ENCODE measurements at regions not wholly inside any gene's neighbourhood (a gene's known extent, or its start where the extent isn't known, plus 50 kb on each side); places are given as distances from the start of the nearest gene placed in this dataset.

DNA sequence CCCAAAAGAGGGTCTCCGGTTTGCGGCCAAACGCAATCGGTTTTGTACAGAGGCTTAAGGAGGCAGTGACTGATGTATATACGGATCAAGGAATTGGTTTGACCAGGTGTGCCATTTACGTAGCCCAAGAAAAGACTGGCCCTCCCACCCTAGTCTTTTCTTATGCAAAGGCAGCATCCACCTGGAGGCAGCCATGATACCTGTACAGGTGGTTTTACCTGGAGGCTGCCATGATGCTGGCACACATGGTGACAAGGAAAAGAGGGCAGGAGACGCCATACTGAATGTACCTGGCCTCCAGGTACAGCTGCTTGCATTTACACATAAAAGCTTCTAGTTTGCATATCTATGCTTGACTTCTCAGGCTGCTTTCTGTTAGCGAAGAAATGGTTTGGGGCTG lies 917.7 kb upstream of the INTU start:
- no peak overlapping the region for H3K4me3 ChIP-seq (ENCODE audit: low read length)
- TF ChIP-seq, protein P1, sequence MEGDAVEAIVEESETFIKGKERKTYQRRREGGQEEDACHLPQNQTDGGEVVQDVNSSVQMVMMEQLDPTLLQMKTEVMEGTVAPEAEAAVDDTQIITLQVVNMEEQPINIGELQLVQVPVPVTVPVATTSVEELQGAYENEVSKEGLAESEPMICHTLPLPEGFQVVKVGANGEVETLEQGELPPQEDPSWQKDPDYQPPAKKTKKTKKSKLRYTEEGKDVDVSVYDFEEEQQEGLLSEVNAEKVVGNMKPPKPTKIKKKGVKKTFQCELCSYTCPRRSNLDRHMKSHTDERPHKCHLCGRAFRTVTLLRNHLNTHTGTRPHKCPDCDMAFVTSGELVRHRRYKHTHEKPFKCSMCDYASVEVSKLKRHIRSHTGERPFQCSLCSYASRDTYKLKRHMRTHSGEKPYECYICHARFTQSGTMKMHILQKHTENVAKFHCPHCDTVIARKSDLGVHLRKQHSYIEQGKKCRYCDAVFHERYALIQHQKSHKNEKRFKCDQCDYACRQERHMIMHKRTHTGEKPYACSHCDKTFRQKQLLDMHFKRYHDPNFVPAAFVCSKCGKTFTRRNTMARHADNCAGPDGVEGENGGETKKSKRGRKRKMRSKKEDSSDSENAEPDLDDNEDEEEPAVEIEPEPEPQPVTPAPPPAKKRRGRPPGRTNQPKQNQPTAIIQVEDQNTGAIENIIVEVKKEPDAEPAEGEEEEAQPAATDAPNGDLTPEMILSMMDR (conservative IDR thresholded peaks at IDR 0.05; ENCODE audit: low read length): no peak
- no peak for DNase-seq (ENCODE audit: low read depth)

DNA sequence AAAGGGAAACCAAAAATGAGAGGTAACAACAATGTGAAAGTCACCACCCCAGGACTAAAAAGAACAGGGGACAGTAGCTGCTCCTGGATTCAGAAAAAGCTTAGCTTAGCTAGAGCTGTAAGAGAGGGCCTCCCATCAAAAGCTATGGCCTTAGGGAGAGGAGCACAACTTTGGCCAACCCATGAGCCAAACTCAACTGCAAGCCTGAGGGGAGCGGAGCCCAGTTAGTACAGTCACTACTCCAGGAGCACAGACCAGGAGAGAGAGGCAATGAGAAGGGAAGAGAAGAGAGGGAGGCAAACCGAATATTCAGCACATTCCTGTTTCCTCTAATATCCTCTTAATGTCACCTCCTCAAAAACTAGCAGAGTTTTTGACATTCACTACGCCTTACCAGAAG lies 917.1 kb upstream of the INTU start:
- TF ChIP-seq, protein P1 (conservative IDR thresholded peaks at IDR 0.05; ENCODE audit: low read length): no peak
- H3K4me3 ChIP-seq (ENCODE audit: low read length): no peak overlapping the region
- no peak for DNase-seq (ENCODE audit: low read depth)

DNA sequence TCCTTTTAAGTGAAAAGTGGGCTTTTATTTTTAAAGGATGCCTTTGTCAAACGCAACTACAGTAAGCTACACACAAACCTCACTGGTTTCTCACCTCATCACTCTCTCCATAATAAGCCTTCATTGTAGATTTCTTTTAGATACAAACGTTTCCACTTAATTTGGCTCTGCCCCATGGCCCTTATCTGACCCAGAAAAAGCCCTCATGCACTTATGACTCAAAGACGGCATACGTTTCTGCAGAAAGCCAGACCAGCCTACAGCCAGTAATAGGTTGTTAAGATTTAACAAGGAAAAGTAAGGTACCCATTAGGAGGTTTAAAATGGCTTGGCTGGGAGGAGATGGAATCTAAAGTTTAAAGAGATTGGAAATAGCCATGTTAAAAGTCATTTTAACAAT lies 914.6 kb upstream of the INTU start:
- DNase-seq (ENCODE audit: low read depth): no peak
- TF ChIP-seq, protein P1 (conservative IDR thresholded peaks at IDR 0.05; ENCODE audit: low read length): no peak
- no peak overlapping the region for H3K4me3 ChIP-seq (ENCODE audit: low read length)

DNA sequence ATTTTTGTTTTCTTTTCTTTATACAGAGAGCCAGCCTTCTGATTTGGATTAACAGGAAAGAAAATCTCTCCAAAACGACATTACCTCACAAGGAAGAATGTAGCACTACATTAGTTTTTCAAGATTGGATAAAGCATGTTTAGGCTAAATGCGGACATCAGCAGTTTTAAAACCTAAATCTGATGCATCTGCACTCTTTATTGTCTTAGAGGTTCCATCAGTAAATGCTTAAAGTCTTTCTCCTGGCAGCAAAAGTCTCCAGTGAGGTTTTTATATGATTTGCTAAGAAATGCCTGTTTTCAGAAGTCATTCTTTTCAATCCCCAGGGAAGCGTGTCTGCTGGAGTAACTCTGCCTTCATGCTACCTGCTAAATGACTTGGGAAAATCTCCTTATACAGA lies 912.9 kb upstream of the INTU start:
- no peak overlapping the region for H3K4me3 ChIP-seq (ENCODE audit: low read length)
- DNase-seq (ENCODE audit: low read depth): no peak
- TF ChIP-seq, protein P1 (conservative IDR thresholded peaks at IDR 0.05; ENCODE audit: low read length): no peak

DNA sequence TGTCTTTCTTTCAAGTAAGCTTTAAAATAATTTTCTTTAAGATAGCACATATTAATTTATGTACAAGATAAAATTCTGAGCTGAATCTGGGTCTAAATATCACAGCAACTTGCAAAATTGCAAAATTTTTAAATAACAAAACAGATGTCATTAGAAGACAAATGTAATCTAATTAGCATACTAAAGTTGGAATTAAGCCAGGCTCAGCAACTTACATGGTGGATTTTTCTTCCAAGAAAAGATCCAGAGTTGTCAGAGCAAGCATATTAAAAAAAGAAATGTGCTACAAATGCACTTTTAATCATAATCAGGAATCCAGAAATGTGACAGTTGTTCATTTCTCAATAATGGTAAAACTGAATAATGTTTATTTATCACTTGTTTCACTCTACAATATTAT lies 906.9 kb upstream of the INTU start:
- TF ChIP-seq, protein P1 (conservative IDR thresholded peaks at IDR 0.05; ENCODE audit: low read length): no peak
- no peak for DNase-seq (ENCODE audit: low read depth)
- H3K4me3 ChIP-seq (ENCODE audit: low read length): no peak overlapping the region

DNA sequence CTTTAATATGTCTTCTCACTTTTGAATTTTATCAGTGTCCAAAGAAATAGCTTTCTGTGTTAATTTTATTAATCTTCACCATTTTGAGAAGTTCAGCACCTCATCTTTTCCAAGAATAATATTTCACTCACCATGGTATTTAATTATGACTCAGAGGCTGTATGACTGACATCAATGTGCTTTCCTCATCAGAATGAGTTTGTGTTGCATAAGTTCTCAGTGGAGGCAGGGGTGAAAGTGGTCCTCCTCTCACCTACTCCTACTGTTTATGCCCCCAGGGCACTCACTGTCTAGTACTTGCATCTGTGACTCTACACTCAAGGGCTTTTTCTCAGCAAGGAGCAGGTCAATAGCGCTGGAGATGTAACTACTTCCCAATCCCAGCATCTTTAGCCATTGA lies 905.3 kb upstream of the INTU start:
- H3K4me3 ChIP-seq (ENCODE audit: low read length): no peak overlapping the region
- TF ChIP-seq, protein P1 (conservative IDR thresholded peaks at IDR 0.05; ENCODE audit: low read length): no peak
- peak; percentile 27 for DNase-seq (ENCODE audit: low read depth)

DNA sequence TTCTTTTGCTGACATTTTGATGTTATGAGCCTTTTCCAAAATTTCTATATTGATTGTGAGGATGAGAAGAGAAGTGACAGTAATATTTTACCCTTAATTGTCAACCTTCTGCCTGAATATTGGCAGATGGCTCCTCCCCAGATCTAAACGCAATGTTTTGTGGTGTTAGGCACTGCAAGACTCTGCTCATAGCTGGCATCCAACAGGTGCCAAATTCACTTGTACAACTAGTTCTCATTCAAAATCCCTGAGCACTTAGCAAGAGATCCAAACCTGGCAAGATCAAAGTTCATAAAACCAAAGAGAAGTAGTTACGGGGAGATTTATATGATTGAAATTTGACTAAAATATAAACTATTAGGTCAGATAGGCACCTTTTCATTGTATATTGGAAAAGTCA lies 901.7 kb upstream of the INTU start:
- no peak overlapping the region for H3K4me3 ChIP-seq (ENCODE audit: low read length)

More for the DNA sequence above, 901.7 kb upstream of the INTU start:
- no peak for DNase-seq (ENCODE audit: low read depth)
- TF ChIP-seq, protein P1 (conservative IDR thresholded peaks at IDR 0.05; ENCODE audit: low read length): no peak
